Body of pancreas (tissue), 4 donors: ENCODE measurements at regions not wholly inside any gene's neighbourhood (a gene's known extent, or its start where the extent isn't known, plus 50 kb on each side); places are given as distances from the start of the nearest gene placed in this dataset.

ENCODE experiments used
- ATAC-seq: fragments of 150-250 bp; one replicate; pipeline ENCODE4 v1.9.1; 2016
- DNase-seq, 4 donors: peaks; one replicate each; pipeline ENCODE4 v3.0.0-alpha.2; 2019
- H3K27ac ChIP-seq, 4 donors: fragments of 200-600 bp; sonication (generic); 1 replicate in 3 of 4; 2 replicates in 1 of 4; pipeline versions ENCODE4 v1.5.1 to v1.6.1; 2016 to 2019; ENCODE audit warnings: mild to moderate bottlenecking in 1 of 4, mixed read lengths in 1 of 4, moderate library complexity in 1 of 4
- H3K27me3 ChIP-seq, 2 donors: fragments of 200-600 bp; sonication (generic); one replicate each; pipeline ENCODE4 v1.6.0; 2016; ENCODE audit warnings: mild to moderate bottlenecking in 1 of 2
- H3K36me3 ChIP-seq, 2 donors: fragments of 200-600 bp; sonication (generic); replicated peaks in 1 of 2; 2 replicates each; pipeline ENCODE4 v1.5.1; 2016; ENCODE audit warnings: low read depth in 2 of 2; ENCODE audit not compliant: insufficient read depth in 1 of 2
- H3K4me1 ChIP-seq: fragments of 200-600 bp; sonication (generic); one replicate; pipeline ENCODE4 v1.6.0; 2016
- H3K4me3 ChIP-seq, 2 donors: fragments of 200-600 bp; sonication (generic); 1 replicate in 1 of 2; 2 replicates in 1 of 2; pipeline ENCODE4 v1.5.1; 2016 to 2019
- H3K9me3 ChIP-seq, 3 donors: fragments of 200-600 bp; sonication (generic); 1 replicate in 2 of 3; 2 replicates in 1 of 3; pipeline ENCODE4 v1.5.1; 2016
- CTCF ChIP-seq, 7 experiments: fragments of 450-650 bp in 4 of 7; fragments of 200-600 bp in 3 of 7; sonication (generic) in 3 of 7; IDR thresholded peaks; one replicate each; pipeline ENCODE4 v1.5.1; 2016 to 2019; ENCODE audit warnings: antibody characterized with exemption in 7 of 7
- POLR2A ChIP-seq, 3 donors: fragments of 450-650 bp; IDR thresholded peaks; one replicate each; pipeline ENCODE4 v1.6.1; 2016; ENCODE audit warnings: antibody characterized with exemption in 3 of 3, mild to moderate bottlenecking in 2 of 3
- WGBS, 2 donors: methylation state at CpG; one replicate each; pipeline ENCODE4 v1.1.5; 2017; 5-methylcytosine and 5-hydroxymethylcytosine counted together
- intact Hi-C: fragments of 100-400 bp; cut with DNase I; formaldehyde crosslinking; loops from one replicate; pipeline ENCODE4 v1.15.1; 2023

DNA sequence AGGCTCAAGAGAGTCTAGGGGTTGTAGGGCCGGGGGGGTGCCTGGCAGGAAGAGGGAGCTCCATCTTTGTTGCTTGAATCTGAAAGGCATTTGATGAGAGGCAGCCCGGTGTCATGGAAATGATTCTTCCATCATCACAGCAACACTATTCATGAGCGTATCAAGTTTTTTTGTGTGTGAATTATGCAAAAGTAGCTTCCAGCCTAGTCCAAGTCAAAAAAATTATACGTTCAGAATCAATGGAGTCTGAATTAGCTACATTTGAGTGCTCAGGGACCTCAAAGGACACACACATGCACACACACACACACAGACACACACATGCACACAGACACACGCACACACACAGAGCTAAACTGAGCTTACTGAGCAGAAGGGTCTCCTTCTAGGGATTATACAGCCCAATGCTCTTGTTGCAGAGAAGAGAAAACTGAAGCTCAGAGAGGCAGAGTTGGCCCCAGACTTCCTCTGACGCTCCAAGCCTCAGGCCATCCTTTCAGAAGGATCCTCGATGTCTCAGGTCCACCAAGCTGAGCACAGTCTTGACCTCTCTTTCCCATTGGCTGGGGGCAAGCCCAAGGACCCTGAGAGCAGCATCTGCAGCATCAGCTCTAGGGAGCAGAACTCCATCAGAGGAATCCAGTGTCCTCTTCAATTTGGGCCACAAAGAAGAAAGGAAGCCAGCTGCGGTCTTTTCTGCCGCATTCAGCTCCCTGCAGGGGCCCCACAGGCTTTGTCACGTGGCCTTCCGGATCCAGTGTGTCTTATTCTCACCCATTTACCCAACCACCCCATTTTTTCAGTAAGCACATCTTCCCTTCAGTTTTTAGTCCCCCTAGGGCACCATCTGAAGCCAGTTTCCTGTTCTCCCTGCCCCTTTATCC, 228.0 kb downstream of the UACA start:
- H3K4me1 ChIP-seq = no peaks in the 10 kb centered on the region
- no peak for ATAC-seq
- no peak for DNase-seq
- H3K27me3 ChIP-seq = no peaks in the 10 kb centered on the region
- TF ChIP-seq CTCF (IDR thresholded peaks at IDR 0.05) (no peak), POLR2A (IDR thresholded peaks at IDR 0.05) (no peak)
- H3K4me3 ChIP-seq = no peak overlapping the region
- 52 to 66% methylated on average over 11 of the region's 11 CpGs for WGBS, 2 donors
- intact Hi-C loops = no loop called here
- no peak overlapping the region for H3K27ac ChIP-seq
- H3K36me3 ChIP-seq = no peaks in the 10 kb centered on the region
- H3K9me3 ChIP-seq = no peaks in the 10 kb centered on the region

- no peaks in the 10 kb centered on the region for H3K9me3 ChIP-seq
- no peak for TF ChIP-seq POLR2A (IDR thresholded peaks at IDR 0.05)
- no peak for TF ChIP-seq CTCF (IDR thresholded peaks at IDR 0.05)
- H3K4me1 ChIP-seq = no peaks in the 10 kb centered on the region
- 40 to 57% methylated on average over 4 of the region's 4 CpGs for WGBS, 2 donors
- no peak for ATAC-seq
- no peaks in the 10 kb centered on the region for H3K36me3 ChIP-seq
- no peak for DNase-seq
- H3K27me3 ChIP-seq = no peaks in the 10 kb centered on the region
- no peak overlapping the region for H3K4me3 ChIP-seq
- no peak overlapping the region for H3K27ac ChIP-seq
- intact Hi-C loops = no loop called here
These were observed 229.2 kb downstream of the UACA start for GRCh38 chr15:70533931-70534742.

DNA sequence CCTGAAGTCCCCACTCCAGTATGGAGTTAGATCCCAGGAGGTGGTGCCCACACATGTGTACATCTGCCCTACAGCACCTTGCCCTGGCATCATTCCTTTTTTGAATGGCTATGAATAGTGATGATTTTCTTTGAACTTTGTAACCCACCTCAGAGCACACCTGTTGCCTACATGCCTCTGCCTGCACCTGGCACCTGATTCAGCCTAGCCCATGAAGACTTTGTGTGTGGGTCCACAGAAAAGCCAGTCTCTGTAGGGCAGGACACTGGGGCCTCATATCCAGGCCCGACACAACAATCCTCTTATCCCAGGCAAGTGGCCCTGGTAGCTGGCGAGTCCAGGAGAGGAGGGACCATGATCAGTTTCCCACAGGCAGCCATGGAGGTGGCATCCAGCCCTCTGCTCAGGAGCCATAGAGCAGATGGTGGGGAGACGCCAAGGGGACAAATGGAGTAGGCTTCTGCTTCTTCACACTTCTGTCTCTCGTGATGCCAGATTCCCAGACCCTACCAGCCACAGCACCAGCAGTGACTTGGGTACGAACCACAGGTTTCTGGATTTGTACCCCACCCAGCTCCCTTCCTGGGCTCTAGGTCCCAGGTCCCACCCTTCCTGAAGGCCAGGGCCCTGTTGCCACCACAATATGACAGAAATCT, 230.7 kb downstream of the UACA start:
- intact Hi-C loops = no loop called here
- Histone ChIP-seq H3K27me3 (no peaks in the 10 kb centered on the region), H3K9me3 (no peaks in the 10 kb centered on the region), H3K4me3 (no peak overlapping the region), H3K36me3 (no peaks in the 10 kb centered on the region), H3K27ac (no peak overlapping the region), H3K4me1 (no peaks in the 10 kb centered on the region)
- 84 to 86% methylated on average over 3 to 5 of the region's 5 CpGs for WGBS, 2 donors
- no peak for DNase-seq
- ATAC-seq = no peak
- no peak for TF ChIP-seq CTCF (IDR thresholded peaks at IDR 0.05)
- no peak for TF ChIP-seq POLR2A (IDR thresholded peaks at IDR 0.05)

GRCh38 chr15:70531576-70531975, 231.8 kb downstream of the UACA start:
- no peak for ATAC-seq
- no peak for DNase-seq
- Histone ChIP-seq H3K36me3 (no peaks in the 10 kb centered on the region), H3K27me3 (no peaks in the 10 kb centered on the region), H3K9me3 (no peaks in the 10 kb centered on the region), H3K4me3 (no peak overlapping the region), H3K4me1 (no peaks in the 10 kb centered on the region), H3K27ac (no peak overlapping the region)
- TF ChIP-seq POLR2A (IDR thresholded peaks at IDR 0.05) (no peak), CTCF (IDR thresholded peaks at IDR 0.05) (no peak)
- intact Hi-C loops = no loop called here
- WGBS, 2 donors = 62 to 67% methylated on average over 2 of the region's 2 CpGs
